B cell (primary cell): ENCODE measurements at regions not wholly inside any gene's neighbourhood (a gene's known extent, or its start where the extent isn't known, plus 50 kb on each side); places are given as distances from the start of the nearest gene placed in this dataset.
"Not testable (repeated sequence)": the region's sequence is repeated elsewhere in the genome, so short reads cannot be mapped to it uniquely, and the experiment has no call there.

Experiments used
- EZH2 ChIP-seq: IDR thresholded peaks from 2 replicates; pipeline ENCODE4 v1.6.1; 2012; ENCODE audit warnings: borderline replicate concordance, low read depth, mild to moderate bottlenecking, moderate library complexity, low read length; ENCODE audit not compliant: insufficient read depth, poor library complexity, severe bottlenecking
- TF ChIP-seq, protein P1 (sequence below): fragments of 200-600 bp; IDR thresholded peaks from one replicate; pipeline ENCODE4 v1.8.0; 2022; ENCODE audit warnings: antibody characterized with exemption, mild to moderate bottlenecking

DNA sequence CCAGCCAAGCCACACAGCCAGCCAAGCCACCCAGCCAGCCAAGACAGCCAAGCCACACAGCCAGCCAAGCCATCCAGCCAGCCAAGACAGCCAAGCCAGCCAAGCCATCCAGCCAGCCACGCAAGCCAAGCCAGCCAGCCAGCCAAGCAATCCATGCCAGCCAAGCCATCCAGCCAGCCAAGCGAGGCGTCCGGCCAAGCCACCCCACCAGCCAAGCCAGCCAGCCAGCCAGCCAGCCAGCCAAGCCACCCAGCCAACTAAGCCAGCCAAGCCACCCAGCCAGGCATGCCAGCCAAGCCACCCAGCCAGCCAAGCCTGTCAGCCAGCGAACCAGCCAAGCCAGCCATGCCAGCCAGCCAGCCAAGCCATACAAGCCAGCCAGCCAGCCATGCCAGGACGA is 1601.8 kb downstream of the RPIA start:
- TF ChIP-seq, protein P1, sequence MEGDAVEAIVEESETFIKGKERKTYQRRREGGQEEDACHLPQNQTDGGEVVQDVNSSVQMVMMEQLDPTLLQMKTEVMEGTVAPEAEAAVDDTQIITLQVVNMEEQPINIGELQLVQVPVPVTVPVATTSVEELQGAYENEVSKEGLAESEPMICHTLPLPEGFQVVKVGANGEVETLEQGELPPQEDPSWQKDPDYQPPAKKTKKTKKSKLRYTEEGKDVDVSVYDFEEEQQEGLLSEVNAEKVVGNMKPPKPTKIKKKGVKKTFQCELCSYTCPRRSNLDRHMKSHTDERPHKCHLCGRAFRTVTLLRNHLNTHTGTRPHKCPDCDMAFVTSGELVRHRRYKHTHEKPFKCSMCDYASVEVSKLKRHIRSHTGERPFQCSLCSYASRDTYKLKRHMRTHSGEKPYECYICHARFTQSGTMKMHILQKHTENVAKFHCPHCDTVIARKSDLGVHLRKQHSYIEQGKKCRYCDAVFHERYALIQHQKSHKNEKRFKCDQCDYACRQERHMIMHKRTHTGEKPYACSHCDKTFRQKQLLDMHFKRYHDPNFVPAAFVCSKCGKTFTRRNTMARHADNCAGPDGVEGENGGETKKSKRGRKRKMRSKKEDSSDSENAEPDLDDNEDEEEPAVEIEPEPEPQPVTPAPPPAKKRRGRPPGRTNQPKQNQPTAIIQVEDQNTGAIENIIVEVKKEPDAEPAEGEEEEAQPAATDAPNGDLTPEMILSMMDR = not testable (repeated sequence)
- not testable (repeated sequence) for TF ChIP-seq EZH2
